HEK293T (cell line): ENCODE measurements at regions not wholly inside any gene's neighbourhood (a gene's known extent, or its start where the extent isn't known, plus 50 kb on each side); places are given as distances from the start of the nearest gene placed in this dataset.
"Not testable (repeated sequence)": the region's sequence is repeated elsewhere in the genome, so short reads cannot be mapped to it uniquely, and the experiment has no call there.

Experiments used
- FOXK2 ChIP-seq: fragments of 450-650 bp; IDR thresholded peaks from 2 replicates; pipeline ENCODE4 v1.6.1; 2016; ENCODE audit warnings: mild to moderate bottlenecking
- TF ChIP-seq, protein P1 (sequence below): fragments of 450-650 bp; IDR thresholded peaks from 2 replicates; pipeline ENCODE4 v1.6.1; 2016

- TF ChIP-seq, protein P1, sequence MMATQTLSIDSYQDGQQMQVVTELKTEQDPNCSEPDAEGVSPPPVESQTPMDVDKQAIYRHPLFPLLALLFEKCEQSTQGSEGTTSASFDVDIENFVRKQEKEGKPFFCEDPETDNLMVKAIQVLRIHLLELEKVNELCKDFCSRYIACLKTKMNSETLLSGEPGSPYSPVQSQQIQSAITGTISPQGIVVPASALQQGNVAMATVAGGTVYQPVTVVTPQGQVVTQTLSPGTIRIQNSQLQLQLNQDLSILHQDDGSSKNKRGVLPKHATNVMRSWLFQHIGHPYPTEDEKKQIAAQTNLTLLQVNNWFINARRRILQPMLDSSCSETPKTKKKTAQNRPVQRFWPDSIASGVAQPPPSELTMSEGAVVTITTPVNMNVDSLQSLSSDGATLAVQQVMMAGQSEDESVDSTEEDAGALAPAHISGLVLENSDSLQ = not testable (repeated sequence)
- TF ChIP-seq FOXK2 = not testable (repeated sequence)
Measured at GRCh38 chr13:16136846-16137245, 3044.8 kb downstream of the TUBA3C start.
